A673 (cell line): ENCODE measurements at regions not wholly inside any gene's neighbourhood (a gene's known extent, or its start where the extent isn't known, plus 50 kb on each side); places are given as distances from the start of the nearest gene placed in this dataset.

Source experiments
- EZH2 ChIP-seq: fragments of 200-600 bp; sonication (generic); IDR thresholded peaks from 2 replicates; pipeline ENCODE4 v1.6.1; 2017; ENCODE audit warnings: borderline replicate concordance, low read depth, mild to moderate bottlenecking, mixed read lengths, antibody characterized with exemption, low read length; ENCODE audit not compliant: poor library complexity, severe bottlenecking
- TF ChIP-seq, protein P1 (sequence below): fragments of 300-800, 200-600 bp; sonication (generic); conservative IDR thresholded peaks from 2 replicates; pipeline ENCODE4 v1.5.1; 2017; ENCODE audit warnings: low read depth, mild to moderate bottlenecking, antibody characterized with exemption, low read length, moderate library complexity, mixed read lengths

DNA sequence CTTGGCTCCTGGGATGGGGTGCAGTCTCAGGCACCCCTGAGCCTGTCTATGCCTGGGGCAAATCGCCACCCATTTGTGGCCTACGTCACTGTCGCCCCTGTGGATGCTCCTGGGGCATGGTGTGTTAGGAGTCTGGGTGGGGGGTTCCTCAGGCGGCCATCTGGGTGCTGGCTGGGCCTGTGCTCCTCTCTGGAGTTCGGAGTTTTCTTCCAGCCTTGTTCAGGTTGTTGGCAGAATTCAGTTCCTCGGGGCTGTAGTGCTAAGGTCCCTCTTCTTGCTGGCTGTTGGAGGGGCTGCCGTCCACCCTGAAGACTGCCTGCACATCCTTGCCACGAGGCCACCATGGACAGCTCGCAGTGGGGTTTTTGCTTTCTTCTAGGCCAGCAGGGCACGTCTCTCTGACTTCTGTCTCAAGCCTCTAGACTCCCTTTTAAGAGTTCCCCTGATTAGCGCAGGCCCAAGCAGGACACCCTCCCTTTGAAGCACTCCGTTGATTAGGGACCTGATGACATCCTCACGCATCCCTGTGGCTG, 86.7 kb upstream of the C1orf174 start:
- TF ChIP-seq, protein P1, sequence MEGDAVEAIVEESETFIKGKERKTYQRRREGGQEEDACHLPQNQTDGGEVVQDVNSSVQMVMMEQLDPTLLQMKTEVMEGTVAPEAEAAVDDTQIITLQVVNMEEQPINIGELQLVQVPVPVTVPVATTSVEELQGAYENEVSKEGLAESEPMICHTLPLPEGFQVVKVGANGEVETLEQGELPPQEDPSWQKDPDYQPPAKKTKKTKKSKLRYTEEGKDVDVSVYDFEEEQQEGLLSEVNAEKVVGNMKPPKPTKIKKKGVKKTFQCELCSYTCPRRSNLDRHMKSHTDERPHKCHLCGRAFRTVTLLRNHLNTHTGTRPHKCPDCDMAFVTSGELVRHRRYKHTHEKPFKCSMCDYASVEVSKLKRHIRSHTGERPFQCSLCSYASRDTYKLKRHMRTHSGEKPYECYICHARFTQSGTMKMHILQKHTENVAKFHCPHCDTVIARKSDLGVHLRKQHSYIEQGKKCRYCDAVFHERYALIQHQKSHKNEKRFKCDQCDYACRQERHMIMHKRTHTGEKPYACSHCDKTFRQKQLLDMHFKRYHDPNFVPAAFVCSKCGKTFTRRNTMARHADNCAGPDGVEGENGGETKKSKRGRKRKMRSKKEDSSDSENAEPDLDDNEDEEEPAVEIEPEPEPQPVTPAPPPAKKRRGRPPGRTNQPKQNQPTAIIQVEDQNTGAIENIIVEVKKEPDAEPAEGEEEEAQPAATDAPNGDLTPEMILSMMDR, result no peak
- TF ChIP-seq EZH2, result no peak
